OCI-LY1 (cell line): ENCODE measurements at regions not wholly inside any gene's neighbourhood (a gene's known extent, or its start where the extent isn't known, plus 50 kb on each side); places are given as distances from the start of the nearest gene placed in this dataset.

ENCODE experiments used
- H2AFZ ChIP-seq: fragments of 200-600 bp; sonication (generic), shearing (Covaris generic); 2 replicates; pipeline ENCODE4 v1.6.0; 2014; ENCODE audit warnings: antibody characterized with exemption, mild to moderate bottlenecking, low read length
- H3F3A ChIP-seq: fragments of 200-600 bp; sonication (generic), shearing (Covaris generic); 2 replicates; pipeline ENCODE4 v1.6.0; 2014; ENCODE audit warnings: mild to moderate bottlenecking, antibody characterized with exemption, low read length, moderate library complexity; ENCODE audit not compliant: insufficient read depth
- H3K27ac ChIP-seq: fragments of 200-600 bp; sonication (generic); 2 replicates; pipeline ENCODE4 v1.5.1; 2014; ENCODE audit warnings: low read length, mixed run types, mild to moderate bottlenecking, low read depth; ENCODE audit not compliant: poor library complexity, severe bottlenecking
- H3K27me3 ChIP-seq: fragments of 200-600 bp; sonication (generic); 2 replicates; pipeline ENCODE4 v1.6.0; 2014; ENCODE audit warnings: antibody characterized with exemption, mild to moderate bottlenecking, low read length, moderate library complexity; ENCODE audit not compliant: insufficient read depth
- H3K36me3 ChIP-seq: fragments of 200-600 bp; sonication (generic); 2 replicates; pipeline ENCODE4 v1.6.1; 2014; ENCODE audit warnings: mild to moderate bottlenecking, antibody characterized with exemption, low read length, moderate library complexity, mixed read lengths; ENCODE audit not compliant: insufficient read depth
- H3K4me1 ChIP-seq: fragments of 200-600 bp; sonication (generic); 2 replicates; pipeline ENCODE4 v1.5.1; 2014; ENCODE audit warnings: mild to moderate bottlenecking, low read length, moderate library complexity; ENCODE audit not compliant: insufficient read depth, severe bottlenecking
- H3K4me2 ChIP-seq: fragments of 200-600 bp; sonication (generic), shearing (Covaris generic); 2 replicates; pipeline ENCODE4 v1.6.1; 2014; ENCODE audit warnings: low read length
- H3K4me3 ChIP-seq: fragments of 200-600 bp; sonication (generic); 2 replicates; pipeline ENCODE4 v1.5.1; 2014; ENCODE audit warnings: low read length, low read depth, mild to moderate bottlenecking, mixed read lengths; ENCODE audit not compliant: poor library complexity, severe bottlenecking
- H3K79me2 ChIP-seq: fragments of 200-600 bp; shearing (Covaris generic); 2 replicates; pipeline ENCODE4 v1.6.1; 2016; ENCODE audit warnings: mixed run types, low read length, mixed read lengths; ENCODE audit not compliant: insufficient read depth
- H3K9ac ChIP-seq: fragments of 200-600 bp; sonication (generic), shearing (Covaris generic); 2 replicates; pipeline ENCODE4 v1.6.1; 2014; ENCODE audit warnings: mild to moderate bottlenecking, low read length, mixed read lengths
- H3K9me2 ChIP-seq: fragments of 200-600 bp; sonication (generic), shearing (Covaris generic); 2 replicates; pipeline ENCODE4 v1.6.1; 2014; ENCODE audit warnings: low read depth, mild to moderate bottlenecking, low read length, mixed read lengths
- H3K9me3 ChIP-seq: fragments of 200-600 bp; shearing (Covaris generic); 2 replicates; pipeline ENCODE4 v1.6.1; 2014; ENCODE audit warnings: low read length, mixed read lengths
- H4K20me1 ChIP-seq: fragments of 200-600 bp; sonication (generic), shearing (Covaris generic); 2 replicates; pipeline ENCODE4 v1.6.0; 2016; ENCODE audit warnings: mild to moderate bottlenecking, low read length; ENCODE audit not compliant: insufficient read depth
- CTCF ChIP-seq: fragments of 200-600 bp; sonication (generic), shearing (Covaris generic); IDR thresholded peaks from 2 replicates; pipeline ENCODE4 v1.5.1; 2017; ENCODE audit warnings: mild to moderate bottlenecking, antibody characterized with exemption, low read length, moderate library complexity, mixed read lengths
- EZH2 ChIP-seq: fragments of 200-600 bp; sonication (generic), shearing (Covaris generic); IDR thresholded peaks from 2 replicates; pipeline ENCODE4 v1.8.0; 2017; ENCODE audit warnings: borderline replicate concordance, mixed run types, mild to moderate bottlenecking, antibody characterized with exemption, low read length, moderate library complexity, mixed read lengths

GRCh38 chr13:79997244-79997643 is 343.7 kb downstream of the SPRY2 start:
- Histone ChIP-seq H3K4me3 (no peak overlapping the region), H3F3A (no peaks in the 10 kb centered on the region), H3K36me3 (no peaks in the 10 kb centered on the region), H3K4me2 (no peak overlapping the region), H3K9me2 (no peaks in the 10 kb centered on the region), H4K20me1 (no peaks in the 10 kb centered on the region), H3K79me2 (no peaks in the 10 kb centered on the region), H2AFZ (no peak overlapping the region), H3K27me3 (no peaks in the 10 kb centered on the region), H3K9me3 (no peaks in the 10 kb centered on the region), H3K9ac (no peak overlapping the region), H3K27ac (no peak overlapping the region), H3K4me1 (no peaks in the 10 kb centered on the region)
- TF ChIP-seq EZH2, result no peak
- TF ChIP-seq CTCF, result no peak

GRCh38 chr13:79995334-79995733 is 345.6 kb downstream of the SPRY2 start:
- Histone ChIP-seq H3K27me3 (no peaks in the 10 kb centered on the region), H3K9me3 (no peaks in the 10 kb centered on the region), H3K4me2 (no peak overlapping the region), H3K27ac (no peak overlapping the region), H3F3A (no peaks in the 10 kb centered on the region), H3K79me2 (no peaks in the 10 kb centered on the region), H3K4me3 (no peak overlapping the region), H4K20me1 (no peaks in the 10 kb centered on the region), H3K9ac (no peak overlapping the region), H3K4me1 (no peaks in the 10 kb centered on the region), H3K9me2 (no peaks in the 10 kb centered on the region), H3K36me3 (no peaks in the 10 kb centered on the region), H2AFZ (no peak overlapping the region)
- TF ChIP-seq CTCF (no peak), EZH2 (no peak)

GRCh38 chr13:79992111-79992510 is 348.8 kb downstream of the SPRY2 start:
- H4K20me1 ChIP-seq, result no peaks in the 10 kb centered on the region
- no peak overlapping the region for H3K4me2 ChIP-seq
- no peaks in the 10 kb centered on the region for H3F3A ChIP-seq
- no peak overlapping the region for H3K27ac ChIP-seq
- no peaks in the 10 kb centered on the region for H3K9me2 ChIP-seq
- H3K79me2 ChIP-seq, result no peaks in the 10 kb centered on the region
- no peak overlapping the region for H3K4me3 ChIP-seq
- H2AFZ ChIP-seq, result no peak overlapping the region
- no peaks in the 10 kb centered on the region for H3K27me3 ChIP-seq
- TF ChIP-seq EZH2 (no peak), CTCF (no peak)
- H3K9ac ChIP-seq, result no peak overlapping the region
- H3K4me1 ChIP-seq, result no peaks in the 10 kb centered on the region
- H3K9me3 ChIP-seq, result no peaks in the 10 kb centered on the region
- no peaks in the 10 kb centered on the region for H3K36me3 ChIP-seq
